C4-2B (cell line): ENCODE measurements at regions not wholly inside any gene's neighbourhood (a gene's known extent, or its start where the extent isn't known, plus 50 kb on each side); places are given as distances from the start of the nearest gene placed in this dataset.
A peak's percentile ranks its signal among the peaks of the same experiment; 100 is the strongest.

Experiments used
- H3K27ac ChIP-seq: fragments of 450-650 bp; 2 replicates; pipeline ENCODE4 v1.5.1; 2017
- CTCF ChIP-seq: fragments of 450-650 bp; conservative IDR thresholded peaks from 2 replicates; pipeline ENCODE4 v1.5.1; 2017; ENCODE audit warnings: mild to moderate bottlenecking
- ZFX ChIP-seq: fragments of 450-650 bp; IDR thresholded peaks from 2 replicates; pipeline ENCODE4 v1.6.1; 2017

- H3K27ac ChIP-seq: no peak overlapping the region
- no peak for TF ChIP-seq CTCF
- no peak for TF ChIP-seq ZFX
Measured at GRCh38 chr7:9241826-9242225, 808.4 kb downstream of the NXPH1 start.

- TF ChIP-seq CTCF: no peak
Measured at GRCh38 chr7:9242636-9243035, 809.2 kb downstream of the NXPH1 start.

DNA sequence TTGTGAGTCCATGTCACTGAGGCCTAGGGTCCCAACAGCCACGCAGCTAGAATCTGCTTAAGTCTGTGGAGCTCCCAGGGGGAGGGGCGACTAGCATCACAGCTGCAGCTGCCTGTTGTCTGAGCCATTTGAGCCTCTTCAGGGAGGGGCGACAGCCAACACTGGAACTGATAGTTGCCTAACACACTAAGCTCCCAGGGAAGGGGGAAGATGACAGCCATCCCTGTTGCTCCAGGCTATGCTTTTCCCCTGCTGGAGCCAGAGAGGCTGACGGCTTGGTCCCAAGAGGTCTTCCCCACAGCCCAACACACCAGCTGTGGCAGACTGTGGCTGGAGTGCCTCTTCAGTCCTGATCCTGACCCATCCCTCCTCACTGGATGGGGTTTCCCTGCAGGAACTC, 817.5 kb downstream of the NXPH1 start:
- H3K27ac ChIP-seq: no peak overlapping the region
- TF ChIP-seq ZFX: no peak
- TF ChIP-seq CTCF: no peak

More at GRCh38 chr7:9242636-9243035, 809.2 kb downstream of the NXPH1 start:
- H3K27ac ChIP-seq: no peak overlapping the region

DNA sequence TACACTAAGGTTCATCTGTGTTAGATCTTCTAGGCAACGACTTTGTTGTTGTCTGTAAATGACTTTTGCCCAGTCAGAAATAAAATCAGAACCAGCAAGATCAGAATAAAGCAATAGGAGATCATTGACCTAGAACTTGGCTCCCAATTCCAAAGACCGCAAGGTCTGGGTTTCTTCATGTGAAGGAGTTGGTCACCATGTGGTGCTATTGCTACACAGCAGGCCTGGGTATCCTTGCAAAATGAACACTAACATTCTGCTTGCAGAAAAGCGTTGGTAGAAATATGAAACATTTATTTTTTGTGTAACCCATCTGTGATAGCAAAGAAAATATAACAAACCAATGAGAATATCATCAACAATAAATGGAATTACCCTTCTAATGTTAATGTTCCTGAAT, 831.0 kb downstream of the NXPH1 start:
- TF ChIP-seq ZFX: no peak
- TF ChIP-seq CTCF: peak; percentile 48
- H3K27ac ChIP-seq: no peak overlapping the region

- TF ChIP-seq ZFX (no peak), CTCF (no peak)
- H3K27ac ChIP-seq: no peak overlapping the region
Measured at GRCh38 chr7:9280088-9280487, 846.7 kb downstream of the NXPH1 start.

- no peak overlapping the region for H3K27ac ChIP-seq
- no peak for TF ChIP-seq CTCF
- TF ChIP-seq ZFX: no peak
Measured at GRCh38 chr7:9283246-9283645, 849.8 kb downstream of the NXPH1 start.

DNA sequence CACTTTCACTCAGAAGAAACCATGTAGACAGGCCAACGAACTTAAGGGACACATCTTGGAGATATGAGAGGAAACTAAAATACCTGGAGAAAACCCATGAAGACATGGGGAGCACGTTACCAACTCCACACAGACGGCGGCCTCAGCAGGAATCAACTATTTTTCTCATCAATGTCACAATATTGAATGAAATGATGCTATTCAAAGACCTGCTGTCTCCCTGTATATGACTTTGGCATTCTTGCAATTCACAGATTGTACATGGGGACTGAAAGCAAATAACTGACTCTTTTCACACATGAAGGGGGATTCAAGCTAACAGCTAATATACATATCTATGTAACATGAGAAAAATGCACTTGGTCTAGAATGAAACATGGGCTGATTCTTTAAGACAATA, 869.0 kb downstream of the NXPH1 start:
- no peak for TF ChIP-seq CTCF
- no peak for TF ChIP-seq ZFX
- no peak overlapping the region for H3K27ac ChIP-seq
